Right lobe of liver (tissue), 4 donors: ENCODE measurements at regions not wholly inside any gene's neighbourhood (a gene's known extent, or its start where the extent isn't known, plus 50 kb on each side); places are given as distances from the start of the nearest gene placed in this dataset.

Source experiments
- POLR2A ChIP-seq: fragments of 450-650 bp; IDR thresholded peaks from one replicate; pipeline ENCODE4 v1.6.1; 2017; ENCODE audit warnings: antibody characterized with exemption, mild to moderate bottlenecking
- TF ChIP-seq, protein P1 (sequence below), 4 donors: fragments of 200-600 bp in 3 of 4; fragments of 450-650 bp in 1 of 4; IDR thresholded peaks; one replicate each; pipeline versions ENCODE4 v1.5.1 to v1.8.0; 2016 to 2022; ENCODE audit warnings: antibody characterized with exemption in 4 of 4, mild to moderate bottlenecking in 2 of 4
- donor health status: DM: no; HTN: no; CAD: no.
- donor health status: DM: no; HTN: no; CAD: no.
- donor health status: DM: no; HTN: yes; CAD: no.

DNA sequence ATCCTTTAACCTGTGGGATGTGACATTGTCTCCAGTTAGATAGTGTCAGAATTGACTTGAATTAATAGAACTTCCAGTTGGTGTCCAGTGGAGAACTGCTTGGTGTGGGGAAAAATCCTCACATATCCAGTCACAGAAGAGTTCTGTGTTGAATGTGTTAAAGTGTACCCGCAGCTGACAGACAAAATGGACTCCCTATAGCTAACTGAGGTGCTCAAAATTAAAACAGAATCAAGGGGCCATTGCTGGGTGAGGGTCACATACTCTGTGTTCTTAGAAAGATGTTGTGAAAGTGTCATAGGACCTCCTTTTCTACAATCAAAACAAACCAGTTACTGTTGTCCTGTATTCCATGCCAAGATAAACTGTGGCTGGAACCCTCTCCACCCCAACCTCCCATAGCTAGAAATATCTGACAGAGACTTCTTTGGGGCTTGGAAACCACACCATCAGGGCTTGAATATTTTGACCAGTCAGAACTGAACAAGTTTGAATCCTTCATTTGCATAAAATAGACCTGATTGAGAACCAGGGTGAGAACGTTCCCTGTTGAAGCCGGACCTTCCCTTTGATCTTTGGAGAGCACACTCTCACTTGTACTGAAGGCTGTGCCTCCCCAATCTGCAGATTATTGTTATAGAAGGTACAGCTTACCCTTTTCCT is 164.0 kb upstream of the ZNF608 start:
- no peak for TF ChIP-seq POLR2A
- TF ChIP-seq, protein P1, sequence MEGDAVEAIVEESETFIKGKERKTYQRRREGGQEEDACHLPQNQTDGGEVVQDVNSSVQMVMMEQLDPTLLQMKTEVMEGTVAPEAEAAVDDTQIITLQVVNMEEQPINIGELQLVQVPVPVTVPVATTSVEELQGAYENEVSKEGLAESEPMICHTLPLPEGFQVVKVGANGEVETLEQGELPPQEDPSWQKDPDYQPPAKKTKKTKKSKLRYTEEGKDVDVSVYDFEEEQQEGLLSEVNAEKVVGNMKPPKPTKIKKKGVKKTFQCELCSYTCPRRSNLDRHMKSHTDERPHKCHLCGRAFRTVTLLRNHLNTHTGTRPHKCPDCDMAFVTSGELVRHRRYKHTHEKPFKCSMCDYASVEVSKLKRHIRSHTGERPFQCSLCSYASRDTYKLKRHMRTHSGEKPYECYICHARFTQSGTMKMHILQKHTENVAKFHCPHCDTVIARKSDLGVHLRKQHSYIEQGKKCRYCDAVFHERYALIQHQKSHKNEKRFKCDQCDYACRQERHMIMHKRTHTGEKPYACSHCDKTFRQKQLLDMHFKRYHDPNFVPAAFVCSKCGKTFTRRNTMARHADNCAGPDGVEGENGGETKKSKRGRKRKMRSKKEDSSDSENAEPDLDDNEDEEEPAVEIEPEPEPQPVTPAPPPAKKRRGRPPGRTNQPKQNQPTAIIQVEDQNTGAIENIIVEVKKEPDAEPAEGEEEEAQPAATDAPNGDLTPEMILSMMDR (IDR thresholded peaks at IDR 0.05), result no peak
